ENCODE measurements at regions not wholly inside any gene's neighbourhood (a gene's known extent, or its start where the extent isn't known, plus 50 kb on each side); places are given as distances from the start of the nearest gene placed in this dataset.

DNA sequence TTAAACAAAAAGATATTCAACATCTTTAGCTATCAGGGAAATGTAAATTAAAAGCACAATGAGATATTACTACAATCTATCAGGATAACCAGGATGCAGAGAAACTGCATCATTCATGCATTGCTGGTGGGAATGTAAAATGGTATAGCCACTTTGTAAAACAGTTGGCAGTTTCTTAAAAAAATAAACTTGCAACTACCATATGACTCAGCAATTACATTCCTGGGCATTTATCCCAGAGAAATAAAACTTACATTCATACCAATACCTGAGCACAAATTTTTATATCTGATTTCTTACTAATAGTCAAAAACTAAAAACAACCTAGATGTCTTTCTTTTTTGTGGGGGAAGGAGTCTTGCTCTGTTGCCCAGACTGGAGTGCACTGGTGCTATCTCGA is 190.3 kb upstream of the TAB2 start:
- TF ChIP-seq CTCF (IDR thresholded peaks at IDR 0.05), result no peak
- no peak for DNase-seq (ENCODE audit: low spot score)
- no peak overlapping the region for H3K4me3 Mint-ChIP-seq (ENCODE audit: unreplicated experiment)
- H3K27ac Mint-ChIP-seq (ENCODE audit: unreplicated experiment), result no peak overlapping the region
- no peaks in the 10 kb centered on the region for H3K27me3 Mint-ChIP-seq (ENCODE audit: low read depth)
- H3K9me3 Mint-ChIP-seq (ENCODE audit: low read depth), result peaks cover 6% of the 10 kb centered on the region
- H3K36me3 Mint-ChIP-seq (ENCODE audit: low read depth), result peaks cover 2% of the 10 kb centered on the region
- peaks cover 15% of the 10 kb centered on the region for H3K4me1 Mint-ChIP-seq (ENCODE audit: low read depth)

GRCh38 chr6:149128489-149129145 is 188.9 kb upstream of the TAB2 start:
- TF ChIP-seq CTCF (IDR thresholded peaks at IDR 0.05), result no peak
- Mint-ChIP-seq H3K36me3 (ENCODE audit: low read depth) (peaks cover 2% of the 10 kb centered on the region), H3K27me3 (ENCODE audit: low read depth) (peaks cover 2% of the 10 kb centered on the region), H3K9me3 (ENCODE audit: low read depth) (peaks cover 4% of the 10 kb centered on the region), H3K4me3 (ENCODE audit: unreplicated experiment) (no peak overlapping the region), H3K27ac (ENCODE audit: unreplicated experiment) (no peak overlapping the region), H3K4me1 (ENCODE audit: low read depth) (peaks cover 22% of the 10 kb centered on the region)
- no peak for DNase-seq (ENCODE audit: low spot score)

DNA sequence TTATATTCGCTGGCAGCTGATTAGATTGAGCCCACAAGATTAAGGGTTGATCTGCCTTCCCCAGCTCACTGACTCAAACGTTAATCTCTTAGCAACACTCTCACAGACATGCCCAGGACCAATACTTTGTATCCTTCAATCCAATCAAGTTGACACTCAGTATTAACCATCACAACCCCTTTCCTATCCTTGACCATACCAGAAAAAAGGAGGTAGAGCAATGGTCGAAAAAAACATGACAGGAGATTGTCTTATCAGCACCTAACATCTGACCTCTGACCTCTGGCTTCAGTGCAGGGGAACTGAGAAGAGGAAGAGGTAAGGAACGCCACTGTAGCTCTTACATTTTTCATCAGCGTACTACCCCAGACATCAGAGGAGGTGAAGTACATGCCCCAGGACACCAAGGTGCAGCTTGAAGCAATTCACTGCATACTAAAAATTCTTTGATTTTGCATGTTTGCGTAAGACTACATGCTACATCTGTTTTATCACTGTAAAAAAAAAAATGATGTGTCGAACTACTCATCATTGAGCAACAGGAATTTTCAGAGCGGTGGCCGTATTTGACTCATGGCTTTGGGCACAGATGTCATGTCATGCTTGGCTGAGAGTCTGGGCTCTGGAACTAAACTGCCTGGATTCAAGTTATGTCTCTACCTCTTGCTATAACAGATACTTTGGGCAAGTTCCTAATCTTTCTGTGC is 188.0 kb upstream of the TAB2 start:
- H3K27ac Mint-ChIP-seq (ENCODE audit: unreplicated experiment), result no peak overlapping the region
- peaks cover 2% of the 10 kb centered on the region for H3K27me3 Mint-ChIP-seq (ENCODE audit: low read depth)
- no peak overlapping the region for H3K4me3 Mint-ChIP-seq (ENCODE audit: unreplicated experiment)
- no peaks in the 10 kb centered on the region for H3K36me3 Mint-ChIP-seq (ENCODE audit: low read depth)
- no peak for DNase-seq (ENCODE audit: low spot score)
- no peak for TF ChIP-seq CTCF (IDR thresholded peaks at IDR 0.05)
- peaks cover 22% of the 10 kb centered on the region for H3K4me1 Mint-ChIP-seq (ENCODE audit: low read depth)
- no peaks in the 10 kb centered on the region for H3K9me3 Mint-ChIP-seq (ENCODE audit: low read depth)

DNA sequence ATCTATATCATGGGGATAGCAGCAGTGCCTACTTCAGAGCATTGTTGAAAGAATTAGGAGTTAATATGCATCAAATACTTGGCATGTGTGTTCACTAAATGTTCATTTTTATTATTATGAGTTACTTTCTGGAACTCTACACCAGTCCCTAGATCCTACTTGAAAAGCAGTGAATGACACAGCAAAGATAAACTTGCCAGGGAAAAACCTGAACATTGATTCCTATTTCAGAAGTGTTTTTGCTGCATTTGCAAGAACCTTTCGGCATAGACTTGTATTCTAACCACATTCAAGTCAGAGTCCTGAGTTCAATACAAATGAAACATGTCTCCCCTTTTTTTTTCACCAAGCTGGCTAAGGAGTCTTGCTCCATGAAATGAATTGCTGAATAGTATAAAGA is 187.4 kb upstream of the TAB2 start:
- H3K27ac Mint-ChIP-seq (ENCODE audit: unreplicated experiment), result no peak overlapping the region
- H3K27me3 Mint-ChIP-seq (ENCODE audit: low read depth), result peaks cover 2% of the 10 kb centered on the region
- DNase-seq (ENCODE audit: low spot score), result no peak
- no peak for TF ChIP-seq CTCF (IDR thresholded peaks at IDR 0.05)
- no peaks in the 10 kb centered on the region for H3K9me3 Mint-ChIP-seq (ENCODE audit: low read depth)
- H3K4me3 Mint-ChIP-seq (ENCODE audit: unreplicated experiment), result no peak overlapping the region
- H3K36me3 Mint-ChIP-seq (ENCODE audit: low read depth), result no peaks in the 10 kb centered on the region
- peaks cover 22% of the 10 kb centered on the region for H3K4me1 Mint-ChIP-seq (ENCODE audit: low read depth)

DNA sequence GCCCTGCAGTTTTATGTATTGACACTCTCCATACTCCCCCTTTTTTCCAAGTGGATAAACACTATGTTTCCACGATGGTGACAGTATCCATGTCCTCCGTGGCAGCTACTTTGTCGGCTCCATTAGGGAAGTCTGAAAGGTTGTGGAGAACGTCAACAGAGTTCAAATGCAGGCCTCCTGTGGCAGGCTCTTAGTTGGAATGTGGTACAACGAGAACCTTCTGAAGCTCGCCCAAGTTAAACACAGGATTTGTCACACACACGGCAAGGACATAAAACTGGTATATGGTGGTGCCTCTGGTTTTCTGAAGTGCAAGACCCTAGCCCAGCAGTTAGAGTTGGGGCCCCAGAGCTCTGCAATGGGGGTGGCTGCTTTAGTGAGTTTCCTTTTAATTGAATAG is 187.0 kb upstream of the TAB2 start:
- no peak for DNase-seq (ENCODE audit: low spot score)
- no peak for TF ChIP-seq CTCF (IDR thresholded peaks at IDR 0.05)
- H3K27ac Mint-ChIP-seq (ENCODE audit: unreplicated experiment), result no peak overlapping the region
- H3K4me3 Mint-ChIP-seq (ENCODE audit: unreplicated experiment), result no peak overlapping the region
- H3K36me3 Mint-ChIP-seq (ENCODE audit: low read depth), result no peaks in the 10 kb centered on the region
- H3K27me3 Mint-ChIP-seq (ENCODE audit: low read depth), result peaks cover 2% of the 10 kb centered on the region
- peaks cover 22% of the 10 kb centered on the region for H3K4me1 Mint-ChIP-seq (ENCODE audit: low read depth)
- H3K9me3 Mint-ChIP-seq (ENCODE audit: low read depth), result no peaks in the 10 kb centered on the region
